HG03159 (cell line): ENCODE measurements at regions not wholly inside any gene's neighbourhood (a gene's known extent, or its start where the extent isn't known, plus 50 kb on each side); places are given as distances from the start of the nearest gene placed in this dataset.
"Not testable (repeated sequence)": the region's sequence is repeated elsewhere in the genome, so short reads cannot be mapped to it uniquely, and the experiment has no call there.

ENCODE experiments used
- ATAC-seq: cut with Tn5 transposase; IDR thresholded peaks from one replicate; pipeline ENCODE4 v1.9.1; 2021; ENCODE audit warnings: mild to moderate bottlenecking, moderate library complexity; ENCODE audit not compliant: unreplicated experiment

DNA sequence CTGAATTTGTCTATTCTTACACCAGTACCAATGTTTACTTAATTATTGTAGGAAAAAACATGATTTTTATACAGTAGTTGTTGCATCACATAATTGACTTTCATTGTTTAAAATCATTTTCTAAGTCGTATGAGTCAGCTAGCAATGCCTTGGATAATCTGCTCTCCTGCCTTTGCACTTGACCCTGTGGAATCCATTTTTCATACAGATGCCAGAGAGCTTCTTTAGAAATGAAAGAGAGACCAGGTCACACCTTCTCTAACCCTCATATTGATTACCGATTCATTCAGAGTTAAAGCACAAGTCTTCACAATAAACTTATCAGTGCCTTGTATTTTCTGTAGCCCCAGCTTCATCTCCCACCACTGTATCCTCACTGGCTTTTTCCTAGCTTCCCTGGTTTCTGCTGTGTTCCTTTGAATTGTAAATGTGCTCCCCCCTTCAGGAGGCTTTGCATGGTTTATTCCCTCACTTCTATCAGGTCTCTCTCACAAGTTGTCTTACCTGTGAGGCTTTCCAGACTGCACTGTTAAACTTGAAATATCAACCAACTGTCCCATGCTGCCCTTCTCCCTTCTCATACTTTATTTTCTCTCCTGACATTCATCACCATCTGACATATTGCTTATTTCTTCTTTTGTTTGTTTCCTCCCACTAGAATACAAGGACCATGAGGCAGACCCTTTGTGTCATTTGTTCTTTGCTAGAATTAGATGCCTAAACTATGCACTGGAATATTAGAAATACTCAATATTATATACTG lies 662.0 kb upstream of the GBE1 start:
- no peak for ATAC-seq

DNA sequence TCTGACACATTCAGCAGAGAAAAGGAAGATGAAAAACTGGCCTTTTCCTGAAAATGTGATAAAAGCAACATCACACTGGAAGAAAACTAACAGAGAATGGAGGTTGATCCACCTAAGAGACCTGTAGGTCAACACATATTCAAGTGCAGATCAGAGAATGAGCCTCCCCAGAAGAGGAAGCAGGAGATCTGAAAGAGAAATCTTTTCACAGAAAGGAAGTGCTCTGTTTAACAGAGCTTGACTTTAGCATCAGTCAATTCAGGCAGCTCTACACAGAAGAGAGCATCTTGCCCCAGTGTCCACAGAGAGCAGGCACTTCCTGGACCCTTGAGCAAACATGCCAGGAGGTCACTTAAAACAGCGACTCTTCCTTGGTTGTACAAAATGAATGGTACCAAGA lies 655.4 kb upstream of the GBE1 start:
- no peak for ATAC-seq

DNA sequence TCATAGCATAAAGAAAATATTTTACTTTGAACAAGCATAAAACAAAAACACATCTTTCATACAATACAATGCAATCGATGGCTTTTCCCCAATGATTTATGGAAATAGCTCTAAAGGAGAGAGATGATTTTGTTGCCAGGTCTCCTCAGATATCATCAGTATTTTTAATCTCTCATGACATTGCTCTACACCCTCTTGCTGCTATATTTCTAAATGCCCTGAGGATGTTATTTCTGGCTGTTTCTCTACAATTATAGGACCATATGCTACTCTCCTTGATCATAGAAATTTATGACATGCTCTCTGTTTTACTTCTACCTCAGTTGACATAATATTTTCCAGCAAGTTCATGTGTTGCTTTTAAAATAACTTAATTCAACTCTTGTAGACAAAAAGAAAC lies 654.9 kb upstream of the GBE1 start:
- no peak for ATAC-seq

- ATAC-seq = no peak
Observed at GRCh38 chr3:82413171-82413570, 651.7 kb upstream of the GBE1 start.

- no peak for ATAC-seq
Observed at GRCh38 chr3:82410366-82410765, 648.9 kb upstream of the GBE1 start.

GRCh38 chr3:82409842-82410241 lies 648.4 kb upstream of the GBE1 start:
- no peak for ATAC-seq

GRCh38 chr3:82392203-82392775 lies 630.8 kb upstream of the GBE1 start:
- ATAC-seq = no peak

DNA sequence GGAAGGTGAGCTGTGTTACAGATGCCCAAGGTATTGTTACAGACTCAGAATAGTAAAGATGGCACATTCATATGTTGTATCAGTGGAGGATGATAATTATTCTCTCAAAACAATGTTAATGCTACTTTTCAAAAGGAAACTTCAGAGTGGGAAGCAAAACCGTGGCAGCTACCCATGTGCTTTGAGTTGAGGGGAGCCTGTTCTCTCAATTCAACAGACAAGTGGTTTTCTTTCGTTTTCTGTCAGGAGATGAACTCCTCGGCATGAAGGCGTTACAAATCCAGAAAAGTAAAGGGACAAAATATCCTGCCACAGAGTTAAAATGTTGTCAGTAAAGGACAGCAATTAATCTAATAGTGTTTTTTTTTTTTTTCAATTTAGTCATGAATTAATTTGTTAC lies 629.4 kb upstream of the GBE1 start:
- no peak for ATAC-seq

GRCh38 chr3:82386647-82387046 lies 625.2 kb upstream of the GBE1 start:
- no peak for ATAC-seq

DNA sequence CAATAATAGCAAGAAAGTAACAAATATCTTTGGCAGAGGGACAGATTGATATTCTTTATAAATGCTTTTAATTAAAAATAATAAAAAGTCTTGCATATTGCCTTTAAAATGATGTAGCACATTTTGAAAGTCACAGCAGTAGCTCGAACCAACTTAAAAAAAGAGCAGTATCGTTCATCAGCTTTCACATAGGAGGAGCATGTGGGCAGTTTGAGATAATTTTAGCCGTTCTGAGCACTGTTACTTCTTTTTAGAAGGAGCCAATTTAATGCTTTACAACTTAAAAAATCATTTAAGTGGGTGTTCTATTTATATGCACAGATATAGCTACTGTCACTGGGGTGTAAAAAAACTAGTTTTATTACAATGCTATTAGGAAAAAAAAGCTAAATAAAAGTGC lies 622.7 kb upstream of the GBE1 start:
- no peak for ATAC-seq

- ATAC-seq = no peak
Observed at GRCh38 chr3:82382831-82383230, 621.4 kb upstream of the GBE1 start.

- ATAC-seq = no peak
Observed at GRCh38 chr3:82378392-82378791, 616.9 kb upstream of the GBE1 start.

- no peak for ATAC-seq
Observed at GRCh38 chr3:82376883-82377282, 615.4 kb upstream of the GBE1 start.

- ATAC-seq = not testable (repeated sequence)
Observed at GRCh38 chr3:82373833-82374232, 612.4 kb upstream of the GBE1 start.

DNA sequence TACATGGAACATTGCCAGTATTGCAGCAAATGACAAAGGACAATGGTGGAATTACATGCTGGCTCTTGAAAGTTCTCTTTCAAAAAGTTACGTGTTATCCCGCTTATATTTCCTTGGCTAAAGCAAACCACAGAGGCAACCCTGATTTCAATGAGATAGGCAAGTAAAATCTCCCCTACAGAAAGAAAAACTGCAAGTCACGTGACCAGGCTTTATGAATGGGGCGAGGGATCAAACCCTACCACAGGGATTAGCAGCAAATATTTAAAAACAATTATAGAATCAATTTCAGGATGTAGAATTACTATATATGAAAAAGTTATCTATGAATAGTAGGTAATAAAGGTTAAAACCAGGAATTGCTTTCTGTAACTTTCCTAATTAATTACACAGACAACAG lies 603.4 kb upstream of the GBE1 start:
- no peak for ATAC-seq

DNA sequence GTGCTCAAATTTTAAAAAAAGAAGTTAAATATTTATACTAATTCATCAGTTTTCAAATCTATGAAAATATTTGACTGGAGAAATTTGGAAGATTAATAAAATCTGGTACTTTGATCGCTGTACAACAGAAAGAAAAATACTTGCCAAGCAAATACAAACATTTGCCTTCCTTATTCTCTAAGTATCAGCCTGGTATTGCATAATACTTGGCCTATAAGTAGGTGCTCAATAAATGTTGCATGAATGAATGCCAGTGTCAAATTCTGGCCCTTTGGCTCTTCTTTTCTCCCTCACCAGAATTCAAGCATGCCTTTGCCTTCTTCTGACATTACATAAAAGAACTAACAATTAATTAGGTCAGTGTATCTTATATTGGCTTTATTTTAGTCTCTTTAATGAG lies 601.7 kb upstream of the GBE1 start:
- no peak for ATAC-seq

DNA sequence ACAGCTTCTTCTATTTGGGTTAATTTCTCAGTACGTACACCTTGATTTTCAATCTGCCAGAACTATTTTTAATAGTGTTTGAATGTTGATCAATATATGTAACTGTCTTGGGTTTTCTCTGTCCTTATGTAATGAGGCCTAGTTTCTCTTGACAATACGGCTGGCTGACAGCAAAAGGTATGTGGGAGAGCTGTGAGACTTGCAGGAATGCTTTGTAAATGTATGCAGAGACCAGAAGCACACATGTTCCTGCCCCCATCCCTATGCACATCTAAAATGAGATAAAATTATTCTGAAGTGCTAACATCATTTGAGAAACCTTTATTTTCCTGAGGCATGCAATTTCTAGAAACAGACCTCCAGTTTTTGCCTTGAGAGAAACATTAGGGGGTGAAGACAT lies 593.8 kb upstream of the GBE1 start:
- ATAC-seq = no peak

GRCh38 chr3:82354228-82354627 lies 592.8 kb upstream of the GBE1 start:
- ATAC-seq = no peak

- ATAC-seq = no peak
Observed at GRCh38 chr3:82353306-82354171, 592.1 kb upstream of the GBE1 start.

DNA sequence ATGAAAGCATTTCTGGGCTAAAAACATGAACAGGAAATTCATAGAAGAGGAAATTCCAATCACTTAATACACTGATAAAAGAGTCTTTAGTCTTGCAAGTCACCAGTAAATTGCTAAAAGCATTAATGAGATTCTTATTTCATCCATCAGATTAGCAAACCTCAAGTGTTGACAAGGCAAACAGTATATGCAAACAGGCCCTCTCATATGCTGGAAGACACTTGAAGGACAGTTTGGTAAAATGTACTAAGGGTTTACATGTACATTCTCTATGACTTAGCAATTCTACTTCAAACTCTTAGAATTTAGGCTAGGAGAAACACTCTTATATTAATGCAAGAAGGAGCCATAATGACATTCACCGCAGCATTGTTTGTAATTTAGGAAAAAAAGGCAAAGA lies 586.1 kb upstream of the GBE1 start:
- ATAC-seq = no peak

DNA sequence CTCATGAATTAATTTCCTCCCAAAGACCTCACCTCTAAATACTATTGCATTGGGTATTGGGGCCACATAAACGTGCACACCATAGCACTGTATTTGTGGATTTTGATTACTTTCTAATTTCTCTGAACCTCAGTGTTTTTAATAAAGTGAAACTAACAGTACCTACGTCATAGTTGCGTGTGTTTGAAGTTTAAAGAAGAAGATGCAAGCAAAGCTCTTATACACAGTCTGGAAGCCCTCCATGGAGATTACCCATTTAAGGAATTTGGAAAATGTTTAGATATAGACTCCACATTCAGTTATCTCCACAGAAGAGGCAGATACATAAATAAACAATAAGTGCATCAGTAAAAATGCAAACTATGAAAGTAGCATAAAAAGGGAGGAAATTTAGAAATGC lies 581.1 kb upstream of the GBE1 start:
- ATAC-seq = no peak

GRCh38 chr3:82329300-82329699 lies 567.9 kb upstream of the GBE1 start:
- no peak for ATAC-seq
